ENCODE measurements at regions not wholly inside any gene's neighbourhood (a gene's known extent, or its start where the extent isn't known, plus 50 kb on each side); places are given as distances from the start of the nearest gene placed in this dataset.
A peak's percentile ranks its signal among the peaks of the same experiment; 100 is the strongest.

- H3K4me1 Mint-ChIP-seq (ENCODE audit: low read depth), result no peaks in the 10 kb centered on the region
- ChIA-PET CTCF (no interaction called here), POLR2A (no interaction called here)
- intact Hi-C loops (cut with DNase I, micrococcal nuclease), result no loop called here
- no peak for TF ChIP-seq CTCF (IDR thresholded peaks at IDR 0.05)
- no peak overlapping the region for H3K4me3 Mint-ChIP-seq
- H3K36me3 Mint-ChIP-seq (ENCODE audit: low read depth), result no peaks in the 10 kb centered on the region
- Histone ChIP-seq H3K4me1 (ENCODE audit: insufficient read depth, low read length) (no peaks in the 10 kb centered on the region), H3K27ac (ENCODE audit: low read depth in 1 of 2, low read length in 2 of 2) (no peak overlapping the region), H3K9me3 (ENCODE audit: control insufficient read depth in 1 of 2, insufficient read depth in 1 of 2, low read length in 2 of 2) (peaks cover 0 to 34% of the 10 kb centered on the region in 2 experiments), H3K4me3 (ENCODE audit: low read length) (no peak overlapping the region), H3K36me3 (ENCODE audit: insufficient read depth, low read length) (no peaks in the 10 kb centered on the region), H3K27me3 (ENCODE audit: control insufficient read depth in 1 of 2, insufficient read depth in 2 of 2, low read length in 2 of 2) (peaks cover 8 to 9% of the 10 kb centered on the region in 2 experiments)
- DNase-seq, result peak in 1 of 14 experiments; percentile 21
- H3K9me3 Mint-ChIP-seq, result no peaks in the 10 kb centered on the region
- no peak overlapping the region for H3K27ac Mint-ChIP-seq
- no peak for ATAC-seq (ENCODE audit: poor library complexity)
- H3K27me3 Mint-ChIP-seq, result peaks cover 53% of the 10 kb centered on the region
Observed at GRCh38 chr14:101250336-101250947, 310.9 kb upstream of the DIO3 start.

- no peak overlapping the region for H3K4me3 ChIP-seq (ENCODE audit: low read length)
- intact Hi-C loops (cut with DNase I, micrococcal nuclease), result no loop called here
- ChIA-PET POLR2A (interaction anchor here (0.5 kb wide), 1 partner anchor 1352 kb away, joined by 3 read pairs; no protein-coding TSS in a partner anchor), CTCF (no interaction called here)
- Mint-ChIP-seq H3K4me1 (ENCODE audit: low read depth) (no peaks in the 10 kb centered on the region), H3K27me3 (peaks cover 60% of the 10 kb centered on the region), H3K27ac (no peak overlapping the region), H3K9me3 (no peaks in the 10 kb centered on the region), H3K36me3 (ENCODE audit: low read depth) (no peaks in the 10 kb centered on the region), H3K4me3 (no peak overlapping the region)
- peaks cover 0 to 34% of the 10 kb centered on the region in 2 experiments for H3K9me3 ChIP-seq (ENCODE audit: control insufficient read depth in 1 of 2, insufficient read depth in 1 of 2, low read length in 2 of 2)
- peaks cover 8 to 9% of the 10 kb centered on the region in 2 experiments for H3K27me3 ChIP-seq (ENCODE audit: control insufficient read depth in 1 of 2, insufficient read depth in 2 of 2, low read length in 2 of 2)
- ATAC-seq (ENCODE audit: poor library complexity), result no peak
- no peaks in the 10 kb centered on the region for H3K36me3 ChIP-seq (ENCODE audit: insufficient read depth, low read length)
- no peak for TF ChIP-seq CTCF (IDR thresholded peaks at IDR 0.05)
- no peak overlapping the region for H3K27ac ChIP-seq (ENCODE audit: low read depth in 1 of 2, low read length in 2 of 2)
- H3K4me1 ChIP-seq (ENCODE audit: insufficient read depth, low read length), result no peaks in the 10 kb centered on the region
- no peak for DNase-seq
Observed at GRCh38 chr14:101250948-101251811, 310.1 kb upstream of the DIO3 start.

- no peak overlapping the region for H3K4me3 ChIP-seq (ENCODE audit: low read length)
- ChIA-PET CTCF (no interaction called here), POLR2A (interaction anchor here (0.5 kb wide), 1 partner anchor 1353 kb away, joined by 3 read pairs; no protein-coding TSS in a partner anchor)
- H3K27ac Mint-ChIP-seq, result no peak overlapping the region
- H3K36me3 ChIP-seq (ENCODE audit: insufficient read depth, low read length), result no peaks in the 10 kb centered on the region
- H3K4me1 ChIP-seq (ENCODE audit: insufficient read depth, low read length), result no peaks in the 10 kb centered on the region
- no peak overlapping the region for H3K4me3 Mint-ChIP-seq
- H3K4me1 Mint-ChIP-seq (ENCODE audit: low read depth), result no peaks in the 10 kb centered on the region
- intact Hi-C loops (cut with DNase I, micrococcal nuclease), result no loop called here
- H3K9me3 Mint-ChIP-seq, result no peaks in the 10 kb centered on the region
- H3K27ac ChIP-seq (ENCODE audit: low read depth in 1 of 2, low read length in 2 of 2), result no peak overlapping the region
- peak in 1 of 14 experiments; percentile 19 for DNase-seq
- no peak for ATAC-seq (ENCODE audit: poor library complexity)
- peaks cover 61% of the 10 kb centered on the region for H3K27me3 Mint-ChIP-seq
- peaks cover 0 to 30% of the 10 kb centered on the region in 2 experiments for H3K9me3 ChIP-seq (ENCODE audit: control insufficient read depth in 1 of 2, insufficient read depth in 1 of 2, low read length in 2 of 2)
- H3K27me3 ChIP-seq (ENCODE audit: control insufficient read depth in 1 of 2, insufficient read depth in 2 of 2, low read length in 2 of 2), result peaks cover 6 to 8% of the 10 kb centered on the region in 2 experiments
- TF ChIP-seq CTCF (IDR thresholded peaks at IDR 0.05), result no peak
- no peaks in the 10 kb centered on the region for H3K36me3 Mint-ChIP-seq (ENCODE audit: low read depth)
Observed at GRCh38 chr14:101251812-101252442, 309.4 kb upstream of the DIO3 start.

All from CD4-positive, alpha-beta T cell (primary cell).